ENCODE measurements at regions not wholly inside any gene's neighbourhood (a gene's known extent, or its start where the extent isn't known, plus 50 kb on each side); places are given as distances from the start of the nearest gene placed in this dataset.

DNA sequence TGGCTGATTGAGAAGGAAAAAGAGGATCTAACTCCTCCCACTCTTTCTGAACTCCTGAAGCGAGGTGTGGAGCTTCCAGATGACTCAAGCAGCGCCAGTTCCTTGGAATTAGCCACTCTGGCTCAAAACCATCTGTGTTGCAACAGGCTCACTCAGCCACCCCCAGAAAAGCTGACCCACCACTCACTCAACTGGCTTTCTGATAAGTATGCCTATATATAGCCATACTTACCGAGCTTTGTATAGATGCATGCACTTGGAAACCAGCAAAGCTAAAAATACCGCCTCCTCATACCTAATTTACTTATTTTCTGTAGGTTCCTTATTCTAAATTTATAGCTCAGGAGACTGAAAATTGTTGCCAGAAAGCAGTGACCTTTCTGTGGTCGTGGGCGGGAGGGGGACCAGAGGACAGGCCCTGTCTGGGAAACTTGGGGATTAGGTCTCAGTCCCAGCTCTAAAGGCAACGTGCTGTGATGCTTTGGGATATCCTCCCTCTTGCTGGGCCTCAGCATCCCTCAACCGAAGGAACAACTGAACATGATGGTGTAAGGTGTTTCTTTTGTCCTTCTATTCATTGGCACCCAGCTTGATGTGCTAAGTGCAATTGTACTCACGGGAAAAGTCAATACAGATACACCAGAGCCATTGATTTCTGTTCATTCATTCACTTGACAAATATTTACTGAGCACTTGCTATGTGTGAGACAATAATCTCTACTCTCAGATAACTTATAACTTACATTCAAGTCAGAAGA, 65.7 kb downstream of the NENF start:
- Histone ChIP-seq H3K4me1 (ENCODE audit: control insufficient read depth in 2 of 3, insufficient read depth in 2 of 3, low read depth in 1 of 3, low read length in 3 of 3) (no peaks in the 10 kb centered on the region), H3K36me3 (ENCODE audit: control insufficient read depth in 2 of 3, insufficient read depth in 3 of 3, low read length in 3 of 3) (no peaks in the 10 kb centered on the region), H3K27me3 (ENCODE audit: control insufficient read depth, insufficient read depth, low read length) (no peaks in the 10 kb centered on the region), H3K9ac (ENCODE audit: low read length in 3 of 3) (no peak overlapping the region), H3K9me3 (ENCODE audit: control insufficient read depth in 2 of 3, insufficient read depth in 1 of 3, low read length in 3 of 3) (no peaks in the 10 kb centered on the region), H3K27ac (ENCODE audit: low read depth in 2 of 2, low read length in 2 of 2) (no peak overlapping the region), H3K4me3 (ENCODE audit: low read length in 3 of 3) (no peak overlapping the region)
- TF ChIP-seq CTCF (IDR thresholded peaks at IDR 0.05; ENCODE audit: borderline replicate concordance, extremely low read depth, insufficient read depth) = no peak
- DNase-seq (no peak), FAIRE-seq (no peak)
- intact Hi-C loops (cut with DNase I) = no loop called here

DNA sequence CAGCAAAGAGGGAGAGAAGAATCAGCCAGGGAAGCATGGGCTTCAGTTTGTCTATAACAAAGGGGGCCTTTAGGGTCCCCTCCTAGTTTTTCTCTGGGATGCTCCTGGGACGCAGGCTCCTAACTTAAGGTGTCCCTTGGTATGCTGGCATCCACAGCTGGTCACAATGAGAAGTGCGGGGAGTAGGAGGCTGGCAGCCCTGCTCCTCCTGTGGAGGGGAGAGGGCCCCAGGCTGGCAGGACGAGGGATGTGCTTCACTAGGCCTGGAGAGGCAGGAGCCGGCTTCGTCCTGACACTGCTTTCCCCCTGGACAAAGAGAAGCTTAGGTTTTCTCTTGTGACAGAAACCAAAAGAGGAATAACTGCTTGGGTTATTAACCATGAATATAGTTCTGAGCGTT, 67.6 kb downstream of the NENF start:
- Histone ChIP-seq H3K4me1 (ENCODE audit: control insufficient read depth in 2 of 3, insufficient read depth in 2 of 3, low read depth in 1 of 3, low read length in 3 of 3) (no peaks in the 10 kb centered on the region), H3K27me3 (ENCODE audit: control insufficient read depth, insufficient read depth, low read length) (no peaks in the 10 kb centered on the region), H3K4me3 (ENCODE audit: low read length in 3 of 3) (no peak overlapping the region), H3K36me3 (ENCODE audit: control insufficient read depth in 2 of 3, insufficient read depth in 3 of 3, low read length in 3 of 3) (no peaks in the 10 kb centered on the region), H3K9ac (ENCODE audit: low read length in 3 of 3) (no peak overlapping the region), H3K9me3 (ENCODE audit: control insufficient read depth in 2 of 3, insufficient read depth in 1 of 3, low read length in 3 of 3) (no peaks in the 10 kb centered on the region), H3K27ac (ENCODE audit: low read depth in 2 of 2, low read length in 2 of 2) (no peak overlapping the region)
- intact Hi-C loops (cut with DNase I) = no loop called here
- no peak for TF ChIP-seq CTCF (IDR thresholded peaks at IDR 0.05; ENCODE audit: borderline replicate concordance, extremely low read depth, insufficient read depth)
- DNase-seq (no peak), FAIRE-seq (no peak)

DNA sequence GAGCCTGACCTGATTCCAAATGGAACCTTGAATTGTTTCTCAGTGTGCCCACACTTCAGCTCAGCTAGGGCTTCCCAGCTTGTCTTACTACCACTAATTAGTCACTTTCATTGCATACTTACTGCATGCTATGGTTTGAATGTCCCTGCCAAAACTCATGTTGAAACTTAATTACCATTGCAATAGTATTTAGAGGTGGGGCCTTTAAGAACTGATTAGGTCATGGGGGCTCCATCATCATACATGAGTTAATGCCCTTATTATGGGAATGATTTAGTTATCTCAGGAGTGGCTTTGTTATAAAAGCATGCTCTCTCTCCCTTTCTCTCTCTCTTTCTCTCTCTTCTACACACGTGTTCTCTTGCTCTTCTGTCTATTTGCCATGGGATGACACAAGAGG, 68.3 kb downstream of the NENF start:
- intact Hi-C loops (cut with DNase I) = no loop called here
- Histone ChIP-seq H3K4me1 (ENCODE audit: control insufficient read depth in 2 of 3, insufficient read depth in 2 of 3, low read depth in 1 of 3, low read length in 3 of 3) (no peaks in the 10 kb centered on the region), H3K27me3 (ENCODE audit: control insufficient read depth, insufficient read depth, low read length) (no peaks in the 10 kb centered on the region), H3K36me3 (ENCODE audit: control insufficient read depth in 2 of 3, insufficient read depth in 3 of 3, low read length in 3 of 3) (no peaks in the 10 kb centered on the region), H3K9ac (ENCODE audit: low read length in 3 of 3) (no peak overlapping the region), H3K27ac (ENCODE audit: low read depth in 2 of 2, low read length in 2 of 2) (no peak overlapping the region), H3K9me3 (ENCODE audit: control insufficient read depth in 2 of 3, insufficient read depth in 1 of 3, low read length in 3 of 3) (no peaks in the 10 kb centered on the region), H3K4me3 (ENCODE audit: low read length in 3 of 3) (no peak overlapping the region)
- DNase-seq = no peak
- no peak for FAIRE-seq
- TF ChIP-seq CTCF (IDR thresholded peaks at IDR 0.05; ENCODE audit: borderline replicate concordance, extremely low read depth, insufficient read depth) = no peak

DNA sequence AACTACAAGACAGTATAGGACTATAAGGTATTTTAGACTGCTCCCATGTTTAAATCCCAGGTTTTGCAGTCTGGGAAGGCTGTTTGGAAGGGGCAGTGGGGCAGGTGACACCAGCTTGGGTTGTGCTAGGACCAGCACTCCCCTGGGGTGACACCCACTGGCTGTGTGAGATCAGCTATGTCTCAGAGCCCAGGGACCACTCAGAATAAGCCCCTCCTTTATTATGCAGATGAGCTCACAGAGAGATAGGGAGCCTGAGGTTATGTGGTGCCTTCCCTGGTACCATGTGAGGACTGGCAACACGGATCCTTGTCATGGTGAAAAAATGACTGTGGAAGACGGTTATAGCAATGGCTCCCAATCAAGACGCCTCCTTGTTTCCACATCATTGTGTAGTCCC, 71.0 kb downstream of the NENF start:
- intact Hi-C loops (cut with DNase I) = no loop called here
- FAIRE-seq = no peak
- TF ChIP-seq CTCF (IDR thresholded peaks at IDR 0.05; ENCODE audit: borderline replicate concordance, extremely low read depth, insufficient read depth) = no peak

More for the DNA sequence above, 71.0 kb downstream of the NENF start:
- Histone ChIP-seq H3K27me3 (ENCODE audit: control insufficient read depth, insufficient read depth, low read length) (no peaks in the 10 kb centered on the region), H3K27ac (ENCODE audit: low read depth in 2 of 2, low read length in 2 of 2) (no peak overlapping the region), H3K9me3 (ENCODE audit: control insufficient read depth in 2 of 3, insufficient read depth in 1 of 3, low read length in 3 of 3) (no peaks in the 10 kb centered on the region), H3K9ac (ENCODE audit: low read length in 3 of 3) (no peak overlapping the region), H3K4me3 (ENCODE audit: low read length in 3 of 3) (no peak overlapping the region), H3K36me3 (ENCODE audit: control insufficient read depth in 2 of 3, insufficient read depth in 3 of 3, low read length in 3 of 3) (no peaks in the 10 kb centered on the region), H3K4me1 (ENCODE audit: control insufficient read depth in 2 of 3, insufficient read depth in 2 of 3, low read depth in 1 of 3, low read length in 3 of 3) (no peaks in the 10 kb centered on the region)
- no peak for DNase-seq

Measured in kidney (tissue), 13 donors.